ENCODE measurements at regions not wholly inside any gene's neighbourhood (a gene's known extent, or its start where the extent isn't known, plus 50 kb on each side); places are given as distances from the start of the nearest gene placed in this dataset.

GRCh38 chr2:150107816-150108215 is 379.7 kb downstream of the RND3 start:
- H3K9me3 Mint-ChIP-seq, result peaks cover 0 to 7% of the 10 kb centered on the region in 2 experiments; a peak in 2 of 5 replicates
- TF ChIP-seq CTCF (conservative IDR thresholded peaks at IDR 0.05), result no peak
- Histone ChIP-seq H3K79me2 (ENCODE audit: insufficient read depth, low read length) (no peaks in the 10 kb centered on the region), H3K9me3 (ENCODE audit: control insufficient read depth, low read depth, low read length) (no peaks in the 10 kb centered on the region), H2BK120ac (ENCODE audit: low read depth, low read length, poor library complexity, severe bottlenecking) (no peak overlapping the region), H4K20me1 (ENCODE audit: control insufficient read depth, insufficient read depth, insufficient read length) (no peaks in the 10 kb centered on the region), H3K79me1 (ENCODE audit: insufficient read depth, low read depth, low read length, poor library complexity, severe bottlenecking) (no peaks in the 10 kb centered on the region), H2BK5ac (ENCODE audit: insufficient read length, low read length) (no peak overlapping the region), H3K4me1 (ENCODE audit: insufficient read depth, low read length) (no peaks in the 10 kb centered on the region), H3K14ac (ENCODE audit: insufficient read depth, low read length) (no peak overlapping the region), H3K23me2 (ENCODE audit: insufficient read length, low read depth, low read length, poor library complexity, severe bottlenecking) (no peaks in the 10 kb centered on the region), H2AFZ (ENCODE audit: low read length) (no peak overlapping the region), H3K18ac (ENCODE audit: insufficient read length, low read depth, low read length) (no peak overlapping the region), H2AK5ac (ENCODE audit: insufficient read length, low read length) (no peak overlapping the region), H3K27ac (ENCODE audit: insufficient read length, low read depth, low read length) (no peak overlapping the region), H4K91ac (ENCODE audit: insufficient read length, low read depth, low read length) (no peak overlapping the region), H4K5ac (ENCODE audit: insufficient read length, low read depth, low read length) (no peak overlapping the region), H3T11ph (ENCODE audit: low read length) (no peak overlapping the region), H3K4ac (ENCODE audit: low read depth, low read length) (no peak overlapping the region), H3K4me2 (ENCODE audit: insufficient read depth, insufficient read length, low read length) (no peak overlapping the region), H2BK20ac (ENCODE audit: low read depth, low read length, poor library complexity, severe bottlenecking) (no peak overlapping the region), H3K9ac (ENCODE audit: extremely low read depth, insufficient read length, low read length) (no peak overlapping the region), H2BK12ac (ENCODE audit: insufficient read length, low read depth, low read length) (no peak overlapping the region), H2BK15ac (ENCODE audit: low read depth, low read length) (no peak overlapping the region), H3K23ac (ENCODE audit: insufficient read length, low read depth, low read length) (no peak overlapping the region), H3K27me3 (ENCODE audit: insufficient read depth, low read length) (no peaks in the 10 kb centered on the region), H4K8ac (replicated peaks; ENCODE audit: insufficient read length, low read depth, low read length) (no peak overlapping the region), H3K56ac (ENCODE audit: insufficient read length, low read depth, low read length) (no peak overlapping the region)
- H3K36me3 Mint-ChIP-seq (ENCODE audit: insufficient read depth in 1 of 3, low read depth in 3 of 3), result peaks cover 0 to 7% (median 0%) of the 10 kb centered on the region in 3 experiments; a peak in 3 of 7 replicates
- no peaks in the 10 kb centered on the region for H3K4me1 Mint-ChIP-seq
- H3K27ac Mint-ChIP-seq, result no peak overlapping the region
- no peak for DNase-seq
- H3K27me3 Mint-ChIP-seq (ENCODE audit: low read depth), result no peaks in the 10 kb centered on the region
- WGBS (ENCODE audit: extremely low coverage, insufficient read length, low lambda C conversion rate), result no CpG with 5 or more reads among the region's 2 CpGs
- no peak overlapping the region for H3K4me3 Mint-ChIP-seq
